Lower lobe of right lung (tissue), 2 donors: ENCODE measurements at regions not wholly inside any gene's neighbourhood (a gene's known extent, or its start where the extent isn't known, plus 50 kb on each side); places are given as distances from the start of the nearest gene placed in this dataset.

ENCODE experiments used
- ATAC-seq, 2 donors: fragments of 200-7000 bp; cut with Tn5 transposase; one replicate each; pipeline ENCODE4 v1.9.1; 2020 to 2022; ENCODE audit warnings: mild to moderate bottlenecking in 2 of 2, moderate library complexity in 2 of 2
- DNase-seq: peaks from one replicate; pipeline ENCODE4 v3.0.0-alpha.2; 2020
- H3K27ac ChIP-seq: fragments of 200-600 bp; one replicate; pipeline ENCODE4 v1.8.0; 2022
- H3K27me3 ChIP-seq: fragments of 200-600 bp; one replicate; pipeline ENCODE4 v1.8.0; 2022; ENCODE audit warnings: low read depth
- H3K36me3 ChIP-seq: fragments of 200-600 bp; one replicate; pipeline ENCODE4 v1.8.0; 2022; ENCODE audit warnings: mild to moderate bottlenecking
- H3K4me1 ChIP-seq: fragments of 200-600 bp; one replicate; pipeline ENCODE4 v1.8.0; 2022
- H3K4me3 ChIP-seq: fragments of 200-600 bp; one replicate; pipeline ENCODE4 v1.8.0; 2022; ENCODE audit warnings: mild to moderate bottlenecking
- H3K9me3 ChIP-seq: fragments of 200-600 bp; one replicate; pipeline ENCODE4 v1.8.0; 2022
- CTCF ChIP-seq: fragments of 200-600 bp; IDR thresholded peaks from one replicate; pipeline ENCODE4 v1.8.0; 2022; ENCODE audit warnings: antibody characterized with exemption, mild to moderate bottlenecking
- intact Hi-C: fragments of 100-400 bp; cut with DNase I; formaldehyde crosslinking; loops from one replicate; pipeline ENCODE4 v1.11.0; 2022
- donor health status: DM: no; HTN: yes; CAD: no; lungs with severe emphysema.

- intact Hi-C loops: no loop called here
- no peaks in the 10 kb centered on the region for H3K36me3 ChIP-seq
- no peak for TF ChIP-seq CTCF
- DNase-seq (no peak), ATAC-seq (no peak)
- no peaks in the 10 kb centered on the region for H3K4me1 ChIP-seq
- no peak overlapping the region for H3K4me3 ChIP-seq
- H3K9me3 ChIP-seq: no peaks in the 10 kb centered on the region
- no peaks in the 10 kb centered on the region for H3K27me3 ChIP-seq
- H3K27ac ChIP-seq: no peak overlapping the region
Observed at GRCh38 chr10:65213170-65213569, 1692.0 kb downstream of the REEP3 start.

- no peak for DNase-seq
- ATAC-seq: no peak
- Histone ChIP-seq H3K4me3 (no peak overlapping the region), H3K27ac (no peak overlapping the region), H3K27me3 (no peaks in the 10 kb centered on the region), H3K4me1 (no peaks in the 10 kb centered on the region), H3K36me3 (no peaks in the 10 kb centered on the region), H3K9me3 (no peaks in the 10 kb centered on the region)
- TF ChIP-seq CTCF: no peak
- intact Hi-C loops: no loop called here
Observed at GRCh38 chr10:65219444-65219843, 1698.2 kb downstream of the REEP3 start.

GRCh38 chr10:65231148-65231547, 1694.7 kb upstream of the LRRTM3 start:
- DNase-seq (no peak), ATAC-seq (no peak)
- Histone ChIP-seq H3K4me3 (no peak overlapping the region), H3K9me3 (no peaks in the 10 kb centered on the region), H3K27ac (no peak overlapping the region), H3K36me3 (no peaks in the 10 kb centered on the region), H3K4me1 (no peaks in the 10 kb centered on the region), H3K27me3 (no peaks in the 10 kb centered on the region)
- TF ChIP-seq CTCF: no peak
- intact Hi-C loops: no loop called here

GRCh38 chr10:65234261-65234660, 1691.6 kb upstream of the LRRTM3 start:
- H3K27ac ChIP-seq: no peak overlapping the region
- intact Hi-C loops: no loop called here
- no peaks in the 10 kb centered on the region for H3K9me3 ChIP-seq
- no peaks in the 10 kb centered on the region for H3K4me1 ChIP-seq
- H3K27me3 ChIP-seq: no peaks in the 10 kb centered on the region
- H3K36me3 ChIP-seq: no peaks in the 10 kb centered on the region
- TF ChIP-seq CTCF: no peak
- no peak for DNase-seq
- no peak overlapping the region for H3K4me3 ChIP-seq
- no peak for ATAC-seq

- H3K9me3 ChIP-seq: no peaks in the 10 kb centered on the region
- ATAC-seq: no peak
- TF ChIP-seq CTCF: no peak
- no peaks in the 10 kb centered on the region for H3K27me3 ChIP-seq
- DNase-seq: no peak
- H3K4me1 ChIP-seq: no peaks in the 10 kb centered on the region
- no peaks in the 10 kb centered on the region for H3K36me3 ChIP-seq
- H3K27ac ChIP-seq: no peak overlapping the region
- H3K4me3 ChIP-seq: no peak overlapping the region
- intact Hi-C loops: no loop called here
Observed at GRCh38 chr10:65235266-65235665, 1690.6 kb upstream of the LRRTM3 start.

- DNase-seq (no peak), ATAC-seq (no peak)
- intact Hi-C loops: no loop called here
- no peak for TF ChIP-seq CTCF
- H3K9me3 ChIP-seq: no peaks in the 10 kb centered on the region
- H3K4me1 ChIP-seq: no peaks in the 10 kb centered on the region
- no peaks in the 10 kb centered on the region for H3K36me3 ChIP-seq
- H3K4me3 ChIP-seq: no peak overlapping the region
- no peak overlapping the region for H3K27ac ChIP-seq
- H3K27me3 ChIP-seq: no peaks in the 10 kb centered on the region
Observed at GRCh38 chr10:65235846-65236245, 1690.0 kb upstream of the LRRTM3 start.
